ENCODE measurements at regions not wholly inside any gene's neighbourhood (a gene's known extent, or its start where the extent isn't known, plus 50 kb on each side); places are given as distances from the start of the nearest gene placed in this dataset.

DNA sequence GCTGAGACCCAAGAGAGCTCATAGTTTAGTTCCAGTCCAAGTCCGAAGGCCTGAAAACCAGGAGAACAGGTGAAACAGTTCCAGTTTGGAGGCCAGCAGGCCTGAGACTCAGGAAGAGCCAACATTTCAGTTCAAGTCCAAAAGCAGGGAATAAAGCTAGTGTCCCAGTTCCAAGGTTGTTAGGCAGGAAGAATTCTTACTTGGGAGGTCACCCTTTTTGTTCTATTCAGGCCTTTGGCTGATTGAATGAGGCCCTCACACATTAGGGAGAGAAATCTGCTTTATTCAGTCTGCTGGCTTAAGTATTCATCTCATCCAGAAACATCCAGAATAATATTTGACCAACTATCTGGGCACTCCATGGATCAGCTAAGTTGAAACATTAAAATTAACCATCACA is 294.6 kb downstream of the PCNX1 start:
- no peak for DNase-seq (ENCODE audit: insufficient read length, low spot score)
- no peak for FAIRE-seq

DNA sequence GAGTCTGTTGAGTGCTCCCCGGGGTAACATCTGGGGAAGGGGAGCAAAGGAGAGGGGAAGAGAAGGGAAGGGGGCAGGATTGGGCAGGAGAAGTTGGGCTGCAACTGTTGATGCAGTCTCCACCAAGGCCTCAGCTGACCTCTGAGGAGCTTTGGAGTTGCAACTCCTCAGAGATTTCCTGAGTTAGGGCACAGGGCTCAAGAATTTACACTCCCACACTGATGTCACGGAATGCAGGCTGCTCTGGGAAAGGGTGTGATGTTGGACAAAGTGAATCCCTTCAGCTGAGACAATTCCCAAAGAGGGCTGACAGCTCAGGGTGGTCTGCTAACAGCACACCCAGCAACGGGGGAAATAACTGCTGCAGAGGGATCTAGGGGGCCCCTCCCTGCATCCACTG is 295.6 kb downstream of the PCNX1 start:
- FAIRE-seq = peak; percentile 98
- DNase-seq (ENCODE audit: insufficient read length, low spot score) = peak; percentile 50

- no peak for FAIRE-seq
- peak; percentile 77 for DNase-seq (ENCODE audit: insufficient read length, low spot score)
Observed at GRCh38 chr14:71203306-71203705, 296.0 kb downstream of the PCNX1 start.

GRCh38 chr14:71204231-71204630 is 297.0 kb downstream of the PCNX1 start:
- no peak for DNase-seq (ENCODE audit: insufficient read length, low spot score)
- FAIRE-seq = peak; percentile 55

GRCh38 chr14:71204768-71205167 is 297.5 kb downstream of the PCNX1 start:
- FAIRE-seq = peak; percentile 57

DNA sequence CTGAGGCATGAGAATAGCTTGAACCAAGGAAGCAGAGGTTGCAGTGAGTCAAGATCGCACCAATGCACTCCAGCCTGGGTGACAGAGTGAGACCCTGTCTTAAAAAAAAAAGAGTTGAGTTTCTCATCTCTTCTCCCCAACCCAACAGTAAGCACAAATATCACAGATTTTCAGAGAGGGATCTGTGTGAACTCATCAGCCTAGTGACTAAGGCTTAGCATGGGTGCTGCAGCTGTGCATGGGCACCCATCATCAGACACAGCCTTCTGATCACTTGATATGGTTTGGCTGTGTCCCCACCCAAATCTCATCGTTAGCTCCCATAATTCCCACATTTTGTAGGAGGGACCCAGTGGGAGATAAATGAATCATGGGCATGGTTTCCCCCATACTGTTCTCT is 298.9 kb downstream of the PCNX1 start:
- FAIRE-seq (peak; percentile 82), DNase-seq (ENCODE audit: insufficient read length, low spot score) (no peak)

More at GRCh38 chr14:71204768-71205167, 297.5 kb downstream of the PCNX1 start:
- no peak for DNase-seq (ENCODE audit: insufficient read length, low spot score)

GRCh38 chr14:71206766-71207371 is 299.6 kb downstream of the PCNX1 start:
- FAIRE-seq (peak; percentile 97), DNase-seq (ENCODE audit: insufficient read length, low spot score) (peak; percentile 84)

- DNase-seq (ENCODE audit: insufficient read length, low spot score) (no peak), FAIRE-seq (no peak)
Observed at GRCh38 chr14:71208702-71209357, 301.6 kb downstream of the PCNX1 start.

GRCh38 chr14:71209888-71210287 is 302.6 kb downstream of the PCNX1 start:
- FAIRE-seq (no peak), DNase-seq (ENCODE audit: insufficient read length, low spot score) (no peak)

DNA sequence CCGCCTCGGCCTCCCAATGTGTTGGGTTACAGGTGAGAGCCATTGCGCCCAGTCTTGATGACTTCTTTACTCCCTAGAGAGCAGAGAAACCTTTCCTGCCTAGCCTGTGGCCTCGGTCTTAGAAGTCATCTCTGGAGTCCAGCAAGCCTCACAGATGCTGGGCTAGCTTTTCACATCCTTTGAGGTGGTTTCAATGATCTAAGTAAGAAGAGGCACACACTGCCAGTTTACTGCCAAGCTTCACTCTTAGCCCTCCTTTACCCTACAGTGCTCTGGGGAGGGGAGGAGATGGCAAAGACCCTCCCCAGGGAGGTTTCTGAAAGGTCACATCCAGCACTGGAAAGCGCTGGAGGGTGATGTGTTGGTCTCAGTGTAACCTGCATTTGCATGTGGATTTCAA is 304.8 kb downstream of the PCNX1 start:
- FAIRE-seq (no peak), DNase-seq (ENCODE audit: insufficient read length, low spot score) (no peak)

GRCh38 chr14:71212683-71213107 is 305.4 kb downstream of the PCNX1 start:
- DNase-seq (ENCODE audit: insufficient read length, low spot score) (no peak), FAIRE-seq (peak; percentile 93)

DNA sequence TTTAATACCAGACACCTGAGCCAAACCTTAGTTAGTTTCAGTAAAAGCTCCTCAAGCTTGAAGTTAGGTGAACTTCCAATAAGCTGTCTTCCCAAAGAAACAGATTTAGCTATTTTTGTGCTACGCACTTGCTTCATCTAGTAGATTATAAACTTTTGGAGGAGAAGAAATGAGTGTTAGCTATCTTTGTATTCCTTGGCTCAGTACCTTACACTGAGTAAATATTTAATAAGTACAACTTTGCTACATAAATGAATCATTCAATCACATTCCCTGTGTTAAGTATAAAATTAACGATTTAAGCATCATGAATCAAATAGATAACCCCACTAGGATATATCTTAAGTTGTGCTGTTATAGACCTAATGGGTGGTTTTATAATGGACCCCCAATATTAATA is 307.0 kb downstream of the PCNX1 start:
- FAIRE-seq (no peak), DNase-seq (ENCODE audit: insufficient read length, low spot score) (no peak)

DNA sequence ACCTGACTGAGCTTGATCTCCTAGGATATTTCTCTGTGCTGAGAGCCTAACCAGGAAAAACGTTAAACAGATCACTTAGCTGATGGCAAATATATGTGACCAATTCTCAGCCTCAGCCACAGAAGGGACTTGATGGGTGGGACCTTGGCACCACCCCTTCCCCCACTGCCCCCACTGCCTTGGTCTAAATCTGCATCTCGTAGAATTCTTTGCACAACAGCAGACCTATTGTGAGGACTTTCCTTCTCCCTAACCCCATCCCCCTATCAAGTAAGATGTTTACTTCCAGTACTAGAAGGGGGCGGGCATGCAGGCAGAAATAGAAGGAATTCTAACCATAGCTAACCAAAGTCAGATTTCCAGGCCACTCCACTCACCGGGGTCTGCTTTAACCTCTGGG is 313.2 kb downstream of the PCNX1 start:
- FAIRE-seq (peak; percentile 94), DNase-seq (ENCODE audit: insufficient read length, low spot score) (no peak)

- peak; percentile 95 for FAIRE-seq
- no peak for DNase-seq (ENCODE audit: insufficient read length, low spot score)
Observed at GRCh38 chr14:71221119-71221518, 313.9 kb downstream of the PCNX1 start.

DNA sequence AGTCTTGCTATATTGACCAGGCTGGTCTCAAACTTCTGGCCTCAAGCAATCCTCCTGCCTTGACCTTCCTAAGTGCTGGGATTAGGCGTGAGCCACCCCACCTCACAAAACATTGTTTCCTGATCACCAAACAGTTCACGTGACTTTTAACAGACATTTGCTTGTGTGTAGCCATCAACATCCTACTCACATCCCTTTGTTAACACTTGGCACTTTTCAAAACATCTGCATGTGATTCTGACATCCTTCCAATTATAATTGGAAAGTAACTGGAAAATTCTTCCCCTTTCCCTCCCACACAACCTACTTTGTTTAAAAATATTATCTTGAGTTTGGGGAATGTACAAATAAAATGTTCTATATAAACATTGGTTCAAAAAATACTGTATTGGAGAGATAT is 317.9 kb downstream of the PCNX1 start:
- DNase-seq (ENCODE audit: insufficient read length, low spot score) (no peak), FAIRE-seq (peak; percentile 69)

- FAIRE-seq (peak; percentile 80), DNase-seq (ENCODE audit: insufficient read length, low spot score) (no peak)
Observed at GRCh38 chr14:71228711-71229110, 321.5 kb downstream of the PCNX1 start.

GRCh38 chr14:71229875-71230274 is 322.6 kb downstream of the PCNX1 start:
- FAIRE-seq (peak; percentile 28), DNase-seq (ENCODE audit: insufficient read length, low spot score) (no peak)

DNA sequence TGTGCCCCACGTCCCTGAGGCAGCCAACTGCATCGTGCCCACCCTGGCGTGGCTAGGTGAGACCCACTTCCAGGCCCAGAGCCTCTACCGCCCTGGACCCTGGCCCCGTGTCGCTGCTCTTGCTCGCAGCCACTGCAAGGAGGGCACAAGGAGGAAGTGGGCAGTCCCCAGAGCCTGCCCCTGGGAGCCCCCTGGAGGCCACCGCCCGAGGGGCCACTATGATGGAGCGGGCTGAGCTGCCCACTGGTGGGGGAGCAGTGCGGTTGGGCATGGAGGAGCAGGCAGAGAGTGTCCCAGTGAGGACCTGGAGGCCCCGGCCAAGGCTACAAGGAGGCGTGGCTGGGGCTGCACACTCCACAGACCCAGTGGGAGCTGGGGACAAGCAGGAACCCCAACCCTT is 323.6 kb downstream of the PCNX1 start:
- FAIRE-seq (no peak), DNase-seq (ENCODE audit: insufficient read length, low spot score) (no peak)

- DNase-seq (ENCODE audit: insufficient read length, low spot score) (no peak), FAIRE-seq (peak; percentile 76)
Observed at GRCh38 chr14:71231521-71232393, 324.5 kb downstream of the PCNX1 start.

DNA sequence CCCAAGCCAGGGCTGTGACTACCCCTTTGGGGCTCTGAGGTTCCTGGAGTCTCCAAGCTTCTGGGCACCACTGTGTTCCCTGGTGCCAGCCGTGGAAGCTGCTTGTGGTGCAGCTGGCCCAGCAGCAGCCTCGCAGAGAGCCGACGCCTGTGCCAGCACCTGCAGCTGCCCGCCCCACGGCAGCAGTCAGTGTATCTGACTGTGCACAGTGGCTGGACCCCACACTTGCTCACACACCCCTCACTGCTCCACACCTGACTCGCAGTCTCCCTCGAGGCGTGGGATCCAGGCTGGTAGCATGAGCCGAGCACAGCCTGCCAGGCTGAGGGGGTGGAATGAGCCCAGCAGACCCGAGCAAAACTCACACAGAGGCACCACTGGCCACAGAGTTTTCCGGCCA is 325.2 kb downstream of the PCNX1 start:
- FAIRE-seq = peak; percentile 44
- no peak for DNase-seq (ENCODE audit: insufficient read length, low spot score)

GRCh38 chr14:71235875-71236274 is 328.6 kb downstream of the PCNX1 start:
- FAIRE-seq (no peak), DNase-seq (ENCODE audit: insufficient read length, low spot score) (no peak)

GRCh38 chr14:71236487-71236886 is 329.2 kb downstream of the PCNX1 start:
- FAIRE-seq = no peak
- DNase-seq (ENCODE audit: insufficient read length, low spot score) = no peak
